Activated naive CD8-positive, alpha-beta T cell (primary cell): ENCODE measurements at regions not wholly inside any gene's neighbourhood (a gene's known extent, or its start where the extent isn't known, plus 50 kb on each side); places are given as distances from the start of the nearest gene placed in this dataset.

Experiments
- H3K27ac Mint-ChIP-seq: one replicate; pipeline ENCODE4 v1.8.0; 2021; ENCODE audit warnings: mixed read lengths
- H3K27me3 Mint-ChIP-seq: one replicate; pipeline ENCODE4 v1.8.0; 2021; ENCODE audit warnings: mixed read lengths
- H3K36me3 Mint-ChIP-seq: one replicate; pipeline ENCODE4 v1.8.0; 2021; ENCODE audit warnings: mixed read lengths
- H3K4me1 Mint-ChIP-seq: one replicate; pipeline ENCODE4 v1.8.0; 2021; ENCODE audit warnings: low read depth, mixed read lengths
- H3K4me3 Mint-ChIP-seq: one replicate; pipeline ENCODE4 v1.8.0; 2021; ENCODE audit warnings: mild to moderate bottlenecking, mixed read lengths
- H3K9me3 Mint-ChIP-seq: one replicate; pipeline ENCODE4 v1.8.0; 2021; ENCODE audit warnings: low read depth, mixed read lengths

- no peaks in the 10 kb centered on the region for H3K9me3 Mint-ChIP-seq
- H3K36me3 Mint-ChIP-seq: no peaks in the 10 kb centered on the region
- no peak overlapping the region for H3K4me3 Mint-ChIP-seq
- no peak overlapping the region for H3K27ac Mint-ChIP-seq
- H3K27me3 Mint-ChIP-seq: peaks cover 5% of the 10 kb centered on the region
- no peaks in the 10 kb centered on the region for H3K4me1 Mint-ChIP-seq
These were observed 436.9 kb upstream of the SPRED2 start for GRCh38 chr2:65869296-65869695.

- H3K9me3 Mint-ChIP-seq: no peaks in the 10 kb centered on the region
- no peak overlapping the region for H3K4me3 Mint-ChIP-seq
- H3K36me3 Mint-ChIP-seq: no peaks in the 10 kb centered on the region
- H3K4me1 Mint-ChIP-seq: no peaks in the 10 kb centered on the region
- no peak overlapping the region for H3K27ac Mint-ChIP-seq
- H3K27me3 Mint-ChIP-seq: peaks cover 5% of the 10 kb centered on the region
These were observed 435.8 kb upstream of the SPRED2 start for GRCh38 chr2:65868177-65868576.

GRCh38 chr2:65867446-65867845 is 435.0 kb upstream of the SPRED2 start:
- Mint-ChIP-seq H3K27ac (no peak overlapping the region), H3K4me1 (no peaks in the 10 kb centered on the region), H3K9me3 (no peaks in the 10 kb centered on the region), H3K36me3 (no peaks in the 10 kb centered on the region), H3K4me3 (no peak overlapping the region), H3K27me3 (peaks cover 5% of the 10 kb centered on the region)

GRCh38 chr2:65866148-65866547 is 433.7 kb upstream of the SPRED2 start:
- Mint-ChIP-seq H3K27me3 (peaks cover 5% of the 10 kb centered on the region), H3K36me3 (no peaks in the 10 kb centered on the region), H3K27ac (no peak overlapping the region), H3K4me1 (no peaks in the 10 kb centered on the region), H3K9me3 (no peaks in the 10 kb centered on the region), H3K4me3 (no peak overlapping the region)

- no peak overlapping the region for H3K4me3 Mint-ChIP-seq
- no peaks in the 10 kb centered on the region for H3K9me3 Mint-ChIP-seq
- no peaks in the 10 kb centered on the region for H3K4me1 Mint-ChIP-seq
- H3K36me3 Mint-ChIP-seq: no peaks in the 10 kb centered on the region
- H3K27me3 Mint-ChIP-seq: peaks cover 5% of the 10 kb centered on the region
- no peak overlapping the region for H3K27ac Mint-ChIP-seq
These were observed 432.2 kb upstream of the SPRED2 start for GRCh38 chr2:65864619-65865018.

- no peak overlapping the region for H3K27ac Mint-ChIP-seq
- H3K27me3 Mint-ChIP-seq: peaks cover 5% of the 10 kb centered on the region
- no peaks in the 10 kb centered on the region for H3K4me1 Mint-ChIP-seq
- no peaks in the 10 kb centered on the region for H3K36me3 Mint-ChIP-seq
- no peak overlapping the region for H3K4me3 Mint-ChIP-seq
- no peaks in the 10 kb centered on the region for H3K9me3 Mint-ChIP-seq
These were observed 431.3 kb upstream of the SPRED2 start for GRCh38 chr2:65863713-65864112.

- H3K4me1 Mint-ChIP-seq: no peaks in the 10 kb centered on the region
- H3K27me3 Mint-ChIP-seq: no peaks in the 10 kb centered on the region
- H3K4me3 Mint-ChIP-seq: no peak overlapping the region
- H3K9me3 Mint-ChIP-seq: no peaks in the 10 kb centered on the region
- no peak overlapping the region for H3K27ac Mint-ChIP-seq
- H3K36me3 Mint-ChIP-seq: no peaks in the 10 kb centered on the region
These were observed 424.5 kb upstream of the SPRED2 start for GRCh38 chr2:65856928-65857327.

GRCh38 chr2:65856423-65856822 is 424.0 kb upstream of the SPRED2 start:
- Mint-ChIP-seq H3K27me3 (no peaks in the 10 kb centered on the region), H3K27ac (no peak overlapping the region), H3K4me3 (no peak overlapping the region), H3K4me1 (no peaks in the 10 kb centered on the region), H3K36me3 (no peaks in the 10 kb centered on the region), H3K9me3 (no peaks in the 10 kb centered on the region)

- no peaks in the 10 kb centered on the region for H3K9me3 Mint-ChIP-seq
- H3K27me3 Mint-ChIP-seq: peaks cover 2% of the 10 kb centered on the region
- H3K27ac Mint-ChIP-seq: no peak overlapping the region
- no peaks in the 10 kb centered on the region for H3K36me3 Mint-ChIP-seq
- H3K4me3 Mint-ChIP-seq: no peak overlapping the region
- H3K4me1 Mint-ChIP-seq: no peaks in the 10 kb centered on the region
These were observed 418.3 kb upstream of the SPRED2 start for GRCh38 chr2:65850695-65851094.

GRCh38 chr2:65846989-65847678 is 414.7 kb upstream of the SPRED2 start:
- H3K4me3 Mint-ChIP-seq: no peak overlapping the region

GRCh38 chr2:65845442-65846182 is 413.2 kb upstream of the SPRED2 start:
- Mint-ChIP-seq H3K36me3 (no peaks in the 10 kb centered on the region), H3K27me3 (peaks cover 4% of the 10 kb centered on the region), H3K27ac (no peak overlapping the region), H3K4me1 (no peaks in the 10 kb centered on the region), H3K4me3 (no peak overlapping the region), H3K9me3 (no peaks in the 10 kb centered on the region)

More at GRCh38 chr2:65846989-65847678, 414.7 kb upstream of the SPRED2 start:
- Mint-ChIP-seq H3K27me3 (peaks cover 4% of the 10 kb centered on the region), H3K36me3 (no peaks in the 10 kb centered on the region), H3K9me3 (no peaks in the 10 kb centered on the region), H3K27ac (no peak overlapping the region), H3K4me1 (no peaks in the 10 kb centered on the region)

GRCh38 chr2:65842104-65842503 is 409.7 kb upstream of the SPRED2 start:
- H3K27me3 Mint-ChIP-seq: peaks cover 3% of the 10 kb centered on the region
- no peaks in the 10 kb centered on the region for H3K9me3 Mint-ChIP-seq
- H3K4me3 Mint-ChIP-seq: no peak overlapping the region
- H3K36me3 Mint-ChIP-seq: no peaks in the 10 kb centered on the region
- H3K27ac Mint-ChIP-seq: no peak overlapping the region
- no peaks in the 10 kb centered on the region for H3K4me1 Mint-ChIP-seq

GRCh38 chr2:65835975-65836549 is 403.7 kb upstream of the SPRED2 start:
- Mint-ChIP-seq H3K27me3 (peaks cover 2% of the 10 kb centered on the region), H3K36me3 (no peaks in the 10 kb centered on the region), H3K4me1 (no peaks in the 10 kb centered on the region)

GRCh38 chr2:65834771-65835475 is 402.5 kb upstream of the SPRED2 start:
- Mint-ChIP-seq H3K9me3 (no peaks in the 10 kb centered on the region), H3K4me3 (no peak overlapping the region), H3K36me3 (no peaks in the 10 kb centered on the region), H3K4me1 (no peaks in the 10 kb centered on the region), H3K27me3 (peaks cover 2% of the 10 kb centered on the region), H3K27ac (no peak overlapping the region)

More at GRCh38 chr2:65835975-65836549, 403.7 kb upstream of the SPRED2 start:
- no peak overlapping the region for H3K27ac Mint-ChIP-seq
- H3K9me3 Mint-ChIP-seq: no peaks in the 10 kb centered on the region
- H3K4me3 Mint-ChIP-seq: no peak overlapping the region

GRCh38 chr2:65834062-65834461 is 401.7 kb upstream of the SPRED2 start:
- H3K4me1 Mint-ChIP-seq: no peaks in the 10 kb centered on the region
- no peak overlapping the region for H3K4me3 Mint-ChIP-seq
- H3K27ac Mint-ChIP-seq: no peak overlapping the region
- no peaks in the 10 kb centered on the region for H3K9me3 Mint-ChIP-seq
- H3K27me3 Mint-ChIP-seq: peaks cover 7% of the 10 kb centered on the region
- no peaks in the 10 kb centered on the region for H3K36me3 Mint-ChIP-seq
